CD4-positive, alpha-beta T cell treated with Interferon gamma for 1 hour (primary cell): ENCODE measurements at regions not wholly inside any gene's neighbourhood (a gene's known extent, or its start where the extent isn't known, plus 50 kb on each side); places are given as distances from the start of the nearest gene placed in this dataset.

Experiments
- DNase-seq: peaks from one replicate; pipeline ENCODE4 v3.0.0-alpha.2; 2020

DNA sequence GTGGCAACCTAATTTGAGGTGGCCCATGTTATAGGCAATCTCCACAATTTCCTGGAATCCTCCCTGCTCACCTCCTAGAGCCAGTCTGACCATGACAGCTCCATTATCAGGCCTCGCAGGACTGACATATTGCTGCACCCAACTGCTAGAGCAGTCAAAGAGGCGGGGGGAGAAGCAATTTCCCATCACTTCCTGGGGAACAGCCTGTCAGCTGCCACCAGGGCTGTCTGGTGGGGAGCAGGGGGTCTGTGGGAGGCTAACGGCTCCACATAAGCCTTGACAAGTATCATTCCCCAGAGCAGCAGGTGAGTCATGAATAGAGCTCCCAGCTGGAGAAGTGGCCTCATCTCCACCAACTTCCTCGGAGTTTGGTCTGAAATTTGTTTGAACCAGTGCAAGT, 322.9 kb downstream of the MATN1 start:
- DNase-seq: no peak

DNA sequence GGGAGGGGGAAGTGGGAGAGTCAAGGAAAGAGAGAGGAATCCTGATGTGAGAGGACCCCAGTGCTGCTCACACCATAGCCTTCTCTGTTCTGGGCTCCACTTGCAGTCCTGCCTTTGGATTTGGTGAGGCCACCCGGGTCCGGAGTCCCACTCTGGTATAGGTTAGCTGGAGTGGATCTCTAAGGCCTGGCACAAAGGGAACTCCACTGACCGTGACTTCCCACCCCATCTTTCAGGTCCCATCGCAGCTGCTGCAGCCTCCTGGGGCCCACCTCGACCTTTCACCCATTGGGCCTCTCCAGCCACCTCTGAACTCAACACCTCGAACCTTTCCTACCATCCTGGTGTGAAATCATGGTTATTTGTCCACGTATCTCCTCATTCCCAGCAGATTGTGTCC, 324.4 kb downstream of the MATN1 start:
- no peak for DNase-seq

DNA sequence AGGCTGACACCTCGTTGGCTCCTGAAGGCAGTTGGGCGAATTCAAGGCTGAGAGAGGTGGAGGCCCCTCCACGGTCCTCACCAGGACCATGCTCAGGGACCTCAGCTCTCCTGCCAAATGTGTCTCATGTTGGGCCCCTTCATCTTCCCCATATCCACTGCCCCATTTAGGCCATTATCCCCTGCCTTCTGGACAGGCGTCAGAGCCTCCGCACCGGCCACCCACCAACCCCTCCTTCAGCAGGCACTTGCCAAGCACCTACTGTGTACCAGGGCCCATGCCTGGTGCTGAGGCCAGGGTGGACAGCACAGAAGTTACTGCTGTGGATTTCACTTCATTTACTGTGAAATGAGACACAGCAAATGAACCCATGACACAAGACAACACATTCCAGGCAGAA, 325.8 kb downstream of the MATN1 start:
- DNase-seq: no peak

DNA sequence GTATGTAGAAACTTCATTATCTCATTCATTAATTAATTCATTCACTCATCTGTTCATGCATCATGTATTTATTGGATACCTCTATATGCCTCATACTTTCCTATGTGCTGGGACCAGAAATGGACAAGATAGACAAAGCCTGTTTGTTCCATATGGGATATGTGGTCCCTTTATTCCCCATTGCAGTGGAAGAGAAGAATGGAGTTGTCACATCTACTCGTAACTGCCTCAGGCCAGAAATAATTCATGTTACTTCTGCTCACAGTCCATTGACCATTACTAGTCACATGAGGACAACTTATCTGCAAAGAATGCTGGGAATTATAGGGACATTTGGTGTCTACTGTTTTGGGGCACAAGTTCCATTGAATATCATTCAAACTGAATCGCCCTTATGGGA, 327.8 kb downstream of the MATN1 start:
- DNase-seq: no peak

DNA sequence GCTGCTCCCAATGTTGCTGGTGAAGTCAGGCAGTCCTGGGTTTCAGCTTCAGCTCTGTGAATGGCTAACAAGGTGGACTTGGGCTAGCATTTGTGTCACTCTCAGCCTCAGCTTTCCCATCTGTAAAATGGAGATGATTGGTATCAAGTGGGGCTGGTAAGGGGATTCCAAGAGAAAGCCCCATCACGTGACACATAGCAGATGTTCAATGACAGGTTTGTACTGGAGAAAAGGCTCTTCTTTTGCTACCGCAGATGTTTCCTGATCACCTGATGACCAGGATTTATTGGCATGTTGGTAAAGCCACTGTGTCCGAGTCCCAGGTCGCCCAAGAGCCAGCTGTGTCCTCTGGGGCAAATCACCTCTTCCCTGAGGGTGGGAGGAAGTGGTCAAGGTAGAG, 335.0 kb downstream of the MATN1 start:
- no peak for DNase-seq

DNA sequence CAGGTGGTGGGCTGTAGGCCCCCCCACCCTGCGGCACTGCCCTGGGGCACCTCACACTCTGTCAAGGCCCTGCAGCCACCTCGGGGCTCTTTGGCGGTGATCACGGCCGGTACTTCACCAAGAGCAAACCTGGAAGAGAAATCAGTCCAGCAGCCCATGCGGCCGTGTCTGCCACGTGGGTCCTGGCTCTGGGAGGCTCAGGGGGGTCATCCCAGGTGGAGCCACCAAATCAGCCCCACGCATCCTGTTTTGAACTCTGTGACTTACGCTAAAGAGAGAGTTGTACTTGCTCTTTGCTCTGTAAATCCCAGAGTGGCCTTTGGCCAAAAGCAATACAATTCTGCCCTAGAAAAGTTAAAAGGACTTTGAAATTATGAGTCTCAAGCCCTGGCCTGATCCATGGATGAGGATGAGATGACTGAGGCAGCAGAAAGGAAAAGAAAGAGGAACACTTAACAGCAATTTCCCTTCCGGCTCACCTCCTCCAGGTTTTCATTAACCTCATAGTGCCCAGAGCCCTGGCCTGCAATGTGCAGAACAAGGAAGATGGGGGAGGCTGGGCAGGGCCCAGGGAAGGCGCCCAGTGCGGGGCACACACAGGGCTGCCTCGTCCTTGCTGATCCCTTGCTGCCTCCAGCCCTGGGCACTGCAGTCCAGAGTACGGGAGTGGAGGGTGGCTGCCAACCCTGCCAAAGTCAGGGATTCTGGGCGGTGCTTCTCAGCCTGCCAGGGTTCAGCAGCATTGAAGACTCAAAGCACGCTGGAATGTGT, 337.0 kb downstream of the MATN1 start:
- DNase-seq: no peak

DNA sequence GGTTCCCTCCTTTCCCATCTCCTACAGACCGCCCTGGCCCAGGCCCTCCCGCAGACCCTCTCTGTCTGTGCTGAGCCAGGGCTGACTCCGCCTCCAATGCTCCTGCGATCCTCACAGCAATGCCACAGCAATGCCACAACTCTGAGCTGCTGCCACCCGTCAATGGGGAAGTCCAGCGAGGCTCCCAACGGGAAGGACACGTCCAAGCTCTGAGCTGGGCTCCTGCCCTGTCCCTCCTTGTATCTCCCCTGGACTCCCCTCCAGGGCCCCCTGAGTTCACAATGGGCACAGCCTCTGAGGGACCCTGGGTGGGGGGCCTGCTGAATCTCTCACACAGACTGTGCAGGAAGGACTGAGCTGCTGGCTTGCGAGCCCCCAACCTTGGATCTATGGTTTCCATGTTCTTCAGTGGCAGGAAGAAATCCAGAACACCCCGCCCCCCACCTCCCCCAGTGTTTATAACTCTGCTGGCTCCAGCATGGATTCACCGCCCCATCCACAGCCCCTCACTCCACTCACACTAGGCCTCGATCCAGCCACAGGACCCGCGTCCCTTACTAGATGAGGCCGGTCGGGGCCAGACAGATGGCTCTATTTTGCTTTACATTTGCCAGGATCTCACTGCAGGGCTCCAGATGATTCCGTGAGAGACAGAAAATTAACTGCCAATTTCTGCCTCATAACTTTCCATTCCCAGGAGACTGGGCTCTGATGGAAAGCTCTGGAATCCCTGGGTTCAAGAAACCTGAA, 338.0 kb downstream of the MATN1 start:
- no peak for DNase-seq

DNA sequence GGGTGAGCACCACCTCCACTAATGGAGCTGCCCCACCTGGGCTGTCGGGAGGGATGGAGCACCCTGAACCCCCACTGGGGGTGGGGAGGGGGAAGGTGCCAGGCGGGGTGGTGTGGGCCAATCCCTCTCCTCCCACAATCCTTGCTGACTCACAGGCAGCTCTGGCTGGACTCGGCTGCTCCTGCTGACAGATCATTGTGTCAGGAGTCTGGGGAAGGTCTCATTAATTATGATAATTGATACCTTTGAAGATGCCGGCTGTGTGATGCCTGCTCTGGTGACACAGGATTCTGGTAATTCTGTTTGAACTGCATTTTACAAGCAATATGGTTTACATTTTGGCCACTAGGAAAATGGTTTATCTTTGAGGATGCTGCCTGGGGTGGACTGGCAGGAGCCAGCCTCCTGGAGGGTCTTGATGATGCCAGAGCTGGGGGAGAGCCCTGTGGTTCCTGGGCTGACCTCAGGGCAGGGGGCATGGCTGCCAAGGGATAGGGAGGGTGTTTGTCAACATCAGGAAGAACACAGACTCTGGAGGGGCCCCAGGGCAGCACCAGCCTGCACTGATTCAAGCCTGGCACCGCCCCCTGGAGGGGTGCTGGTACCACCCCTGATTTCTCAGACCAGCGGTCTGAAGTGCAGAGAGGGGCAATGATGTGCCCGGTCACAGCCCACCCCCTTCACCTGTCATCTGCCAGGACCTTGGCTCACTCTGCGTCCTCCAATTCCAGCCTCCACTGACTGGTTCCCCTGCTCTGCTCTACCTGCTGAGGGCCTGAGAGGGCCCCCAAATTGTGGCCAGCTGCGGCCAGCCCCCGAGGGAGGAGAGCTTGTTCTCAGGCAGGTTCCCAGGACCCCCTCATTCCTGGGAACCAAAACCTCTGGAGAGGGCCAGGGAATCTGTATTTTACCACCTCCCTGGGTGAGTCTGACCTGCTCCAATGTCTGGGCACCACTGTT, 338.8 kb downstream of the MATN1 start:
- no peak for DNase-seq

DNA sequence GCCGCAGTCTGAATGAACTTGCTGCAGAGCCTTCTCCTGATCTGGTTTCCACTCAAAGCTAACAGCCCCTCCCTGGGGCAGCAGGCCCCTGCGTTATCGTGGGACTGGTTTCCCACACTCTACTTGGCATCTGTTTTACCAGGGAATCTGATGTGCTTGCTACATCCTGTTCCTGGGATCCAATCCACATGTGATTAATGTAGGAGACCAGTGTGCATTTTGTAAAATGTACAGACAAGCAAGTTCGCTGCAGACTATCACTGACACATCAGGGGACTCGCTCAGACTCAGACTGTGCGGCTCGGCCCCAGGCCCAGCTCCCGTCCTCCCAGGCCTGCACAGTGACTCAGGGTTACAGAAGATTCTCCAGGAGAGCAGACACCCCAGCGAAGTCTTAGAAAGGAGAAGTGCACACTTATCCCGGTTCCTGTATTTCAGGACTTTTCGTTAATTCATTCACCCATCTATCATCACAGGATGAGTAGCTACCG, 340.1 kb downstream of the MATN1 start:
- no peak for DNase-seq

DNA sequence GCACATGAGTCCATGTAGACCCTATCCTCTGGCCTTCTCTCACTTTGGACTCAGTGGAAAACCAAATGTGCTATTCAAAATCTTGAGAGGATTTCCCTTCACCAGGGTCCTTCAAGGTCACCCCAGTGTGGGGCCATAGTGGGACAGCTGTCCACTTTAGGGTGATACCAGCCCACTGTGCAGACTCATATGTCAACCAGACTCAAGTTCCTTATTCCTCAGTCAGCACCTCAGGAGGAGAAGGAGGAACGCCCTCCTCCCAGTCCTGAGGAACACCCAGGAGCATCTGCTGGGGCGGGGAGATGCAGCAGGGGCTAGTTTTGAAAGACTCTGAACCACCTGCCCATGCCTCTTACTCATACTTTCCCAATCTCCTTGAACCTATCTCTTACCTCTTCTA, 340.9 kb downstream of the MATN1 start:
- DNase-seq: no peak

DNA sequence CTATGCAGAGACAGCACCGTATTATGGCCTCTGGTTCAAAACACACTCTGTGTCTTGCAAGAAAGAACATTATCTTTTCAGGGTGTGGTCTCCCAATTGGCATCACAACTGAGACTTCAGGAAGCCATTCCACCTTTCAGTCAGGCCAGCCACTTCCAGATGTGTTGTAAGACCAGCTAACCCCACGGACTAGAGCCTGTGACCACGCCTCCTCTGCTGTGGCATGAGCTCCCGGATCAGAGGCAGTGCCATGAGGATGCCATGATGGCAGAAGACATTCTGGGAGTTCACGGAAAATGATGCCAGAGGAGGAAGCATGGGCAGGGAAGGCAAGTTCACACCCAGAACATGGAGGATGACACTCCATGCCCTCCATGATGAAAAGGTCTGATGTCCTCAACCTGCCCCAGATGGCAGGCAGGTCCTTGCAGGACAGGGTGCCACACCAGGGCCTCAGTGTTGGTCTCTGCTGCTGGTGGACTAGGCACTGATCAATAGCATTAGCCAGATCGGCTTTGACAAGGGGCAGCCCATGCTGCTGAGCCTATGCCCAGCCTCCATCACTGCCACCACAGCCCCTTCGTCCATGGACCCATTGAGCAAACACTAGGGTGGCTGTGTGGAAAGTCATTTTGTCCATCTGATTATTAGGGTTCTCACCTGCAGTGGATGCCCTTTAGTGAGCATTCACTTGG, 341.6 kb downstream of the MATN1 start:
- no peak for DNase-seq

DNA sequence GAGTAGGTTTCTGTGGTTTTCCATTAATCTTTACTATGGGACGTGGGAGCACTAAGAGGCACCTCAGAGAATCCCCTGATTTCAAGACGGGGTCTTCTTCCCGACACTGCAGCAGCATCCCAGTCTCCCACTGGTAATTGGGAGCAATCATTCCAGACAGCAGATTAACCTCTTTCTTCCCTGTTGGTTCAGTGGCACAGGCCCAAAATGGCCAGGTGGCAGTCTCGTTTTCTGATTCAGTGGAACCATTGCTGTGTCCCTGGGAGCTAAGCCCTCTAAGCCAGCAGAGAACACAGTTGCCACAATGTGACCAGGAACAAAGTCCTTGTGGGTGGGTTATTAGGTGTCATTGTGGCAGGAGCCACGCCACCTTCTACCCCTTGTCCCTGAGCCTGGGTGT, 342.1 kb downstream of the MATN1 start:
- DNase-seq: no peak

DNA sequence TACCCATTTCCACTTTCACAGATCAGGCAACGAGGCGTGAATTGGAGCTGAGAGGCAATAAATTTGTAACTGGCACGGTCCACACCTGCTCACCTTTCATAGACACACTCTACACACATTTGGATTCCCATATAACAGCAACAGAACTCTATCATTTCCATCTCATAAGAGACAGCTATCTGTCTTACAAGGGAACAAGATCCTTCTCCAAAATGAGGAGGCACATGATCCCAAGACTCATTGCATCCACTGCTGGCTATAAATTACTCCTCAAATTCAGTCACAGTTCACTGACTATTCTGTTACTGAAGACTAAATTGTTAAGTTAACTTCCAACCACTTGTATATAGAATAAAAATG, 342.8 kb downstream of the MATN1 start:
- DNase-seq: no peak

DNA sequence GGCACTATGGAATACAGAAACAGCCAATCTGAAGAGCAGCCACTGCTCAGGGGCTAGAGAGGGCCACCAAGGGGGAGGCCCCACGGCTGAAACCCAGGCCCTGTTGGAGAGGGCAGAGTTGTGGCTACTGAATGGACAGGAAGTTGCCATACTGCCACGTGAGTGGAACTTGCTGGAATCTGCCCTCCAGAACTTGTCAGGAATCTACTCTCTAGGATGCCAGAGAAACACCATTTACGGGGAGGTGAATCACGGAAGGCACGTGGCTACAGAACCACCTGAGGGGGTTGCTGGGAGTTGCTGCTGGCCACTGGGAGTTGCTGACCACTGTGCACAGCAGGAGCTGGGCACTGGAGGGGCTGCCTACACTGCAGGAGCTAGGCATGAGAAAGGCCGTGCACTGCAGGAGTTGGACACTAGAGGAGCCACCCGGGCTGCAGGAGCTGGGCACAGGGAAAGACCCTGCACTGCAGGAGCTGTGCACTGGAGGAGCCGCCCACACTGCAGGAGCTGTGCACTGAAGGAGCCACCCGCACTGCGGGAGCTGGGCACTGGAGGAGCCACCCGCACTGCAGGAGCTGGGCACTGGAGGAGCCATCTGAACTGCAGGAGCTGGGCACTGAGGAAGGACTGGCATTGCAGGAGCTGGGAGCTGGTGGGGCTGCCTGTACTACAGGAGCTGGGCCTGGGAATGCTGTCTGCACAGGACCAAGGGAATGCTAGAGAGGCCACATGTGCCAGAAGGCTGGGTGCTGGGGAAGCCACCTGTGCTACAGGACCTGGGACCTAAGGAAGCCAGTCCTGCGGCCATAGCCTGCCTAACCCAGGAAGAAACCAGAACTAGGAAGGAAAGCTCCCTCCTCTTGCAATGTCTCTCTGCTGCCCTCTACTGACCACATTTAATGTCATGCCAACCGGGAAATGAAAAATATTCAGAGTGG, 343.4 kb downstream of the MATN1 start:
- no peak for DNase-seq

DNA sequence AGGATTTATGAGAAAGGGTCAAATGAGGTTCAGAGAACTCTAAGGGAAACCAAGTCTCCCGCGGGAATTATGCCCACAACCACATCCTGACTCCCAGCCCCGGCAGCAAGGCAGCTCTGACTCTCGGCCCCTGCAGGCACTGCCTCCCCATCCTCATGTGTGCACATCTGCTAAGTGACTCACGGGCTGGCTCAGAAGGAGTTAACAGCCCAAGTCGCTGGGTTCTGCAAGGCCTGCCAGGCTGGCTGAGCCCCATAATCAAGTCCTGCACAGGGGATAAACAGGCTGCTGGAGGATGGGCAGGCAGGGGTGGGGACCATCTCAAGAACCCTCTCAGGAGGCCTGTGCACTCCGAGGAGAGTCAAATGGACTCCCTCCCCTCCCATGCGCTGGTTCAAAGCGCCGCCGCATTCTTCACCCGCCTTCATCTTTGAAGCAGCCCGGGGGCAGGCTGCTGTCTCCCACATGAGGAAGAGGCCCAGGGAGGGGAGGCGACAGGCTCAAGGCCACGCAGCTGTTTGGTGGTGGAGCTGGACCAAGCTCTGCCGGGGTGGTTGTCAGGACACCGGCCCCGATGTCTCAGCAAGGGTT, 344.3 kb downstream of the MATN1 start:
- DNase-seq: no peak

DNA sequence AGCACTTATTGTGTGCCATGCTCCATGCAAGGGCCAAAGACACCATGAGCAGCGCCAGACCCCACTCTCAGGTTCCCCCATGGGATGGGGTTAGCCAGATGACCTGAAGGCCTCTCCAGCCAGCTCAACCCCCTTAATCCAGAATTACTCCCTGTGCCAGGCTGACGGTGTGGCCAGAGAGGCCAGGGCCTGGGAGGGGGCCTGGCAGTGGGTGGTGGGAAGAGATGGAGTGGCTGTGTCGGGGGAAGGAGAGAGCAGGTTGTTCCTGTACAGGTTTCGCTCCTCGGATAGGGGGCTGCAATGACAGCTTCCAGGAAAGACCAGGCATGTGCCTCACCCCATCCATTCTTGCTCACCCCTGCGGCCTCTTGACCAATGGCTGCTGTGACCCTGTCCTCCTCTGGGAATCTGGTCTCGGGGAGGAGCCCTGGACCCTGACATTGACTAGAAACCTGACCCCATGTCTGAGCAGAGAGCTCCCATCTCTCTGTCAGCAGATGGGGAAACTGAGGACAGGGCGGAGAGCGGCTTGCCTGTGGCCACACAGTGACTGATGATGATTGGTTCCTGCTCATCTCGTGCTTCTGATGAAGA, 345.3 kb downstream of the MATN1 start:
- no peak for DNase-seq

DNA sequence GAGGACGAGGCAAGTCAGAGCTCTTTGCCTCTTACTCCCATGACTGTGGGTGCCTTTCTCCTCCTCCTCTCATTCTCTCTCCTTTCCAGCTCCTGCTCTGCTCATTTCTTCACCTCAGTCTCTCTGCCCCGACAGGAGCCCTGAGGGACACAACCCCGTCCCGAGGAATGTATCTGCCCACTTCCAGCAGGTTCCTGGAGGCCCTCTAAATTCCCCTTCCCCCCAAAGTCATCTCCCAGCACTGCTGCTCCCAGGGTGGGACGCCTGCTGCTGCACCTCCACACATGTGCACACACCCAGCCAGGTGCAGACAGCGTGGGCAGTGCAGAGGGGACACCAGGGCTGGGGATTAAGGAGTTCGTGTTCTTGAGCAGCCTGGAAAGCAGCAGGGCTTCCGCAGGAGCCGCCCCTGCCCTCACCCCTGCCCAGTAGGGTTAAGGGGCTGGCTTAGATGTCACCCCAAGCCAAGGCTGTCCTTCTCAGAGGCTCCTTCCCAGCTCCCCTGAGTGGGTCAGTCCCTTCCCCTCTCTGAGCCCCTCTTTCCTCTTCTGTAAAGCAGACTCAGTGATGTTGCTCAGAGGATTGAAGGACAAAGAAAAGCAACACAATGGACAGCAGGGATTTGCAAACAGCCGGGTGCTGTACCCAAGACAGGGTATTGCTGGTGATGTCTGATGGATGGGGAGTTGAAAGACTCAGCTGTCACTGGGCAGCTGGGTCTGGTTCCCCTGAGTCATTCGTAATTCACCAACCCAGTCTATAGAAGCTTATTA, 346.0 kb downstream of the MATN1 start:
- DNase-seq: no peak

DNA sequence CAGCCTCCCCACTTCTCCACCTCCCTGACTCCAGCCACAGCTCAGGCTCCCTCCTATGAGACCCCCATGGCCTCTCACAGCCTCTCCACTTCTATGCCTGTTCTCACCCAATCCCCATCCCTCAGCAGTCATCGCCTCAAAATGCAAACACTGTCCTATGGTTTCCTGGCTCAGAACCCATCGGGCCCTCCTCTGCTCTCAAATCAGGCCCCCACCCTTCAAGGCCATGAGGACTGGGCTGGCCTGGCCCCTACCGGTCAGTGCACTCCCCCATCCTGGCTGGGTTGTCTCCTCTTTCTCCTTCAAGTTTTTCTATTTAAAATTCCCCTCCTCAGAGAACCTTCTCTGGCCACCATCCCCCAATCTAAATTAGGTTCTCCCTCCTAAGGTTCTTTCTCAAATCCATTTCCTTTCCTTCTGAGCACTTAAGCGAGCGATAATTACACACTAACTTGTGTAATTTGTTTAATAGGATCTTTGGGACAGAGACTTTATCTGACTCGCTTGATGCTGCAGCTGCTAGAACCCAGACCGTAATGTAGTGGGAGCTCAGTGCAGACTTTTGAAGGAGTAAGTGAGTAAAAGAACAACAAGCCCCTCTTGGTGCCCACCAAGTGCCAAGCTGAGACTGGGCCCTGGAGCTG, 347.2 kb downstream of the MATN1 start:
- DNase-seq: no peak

DNA sequence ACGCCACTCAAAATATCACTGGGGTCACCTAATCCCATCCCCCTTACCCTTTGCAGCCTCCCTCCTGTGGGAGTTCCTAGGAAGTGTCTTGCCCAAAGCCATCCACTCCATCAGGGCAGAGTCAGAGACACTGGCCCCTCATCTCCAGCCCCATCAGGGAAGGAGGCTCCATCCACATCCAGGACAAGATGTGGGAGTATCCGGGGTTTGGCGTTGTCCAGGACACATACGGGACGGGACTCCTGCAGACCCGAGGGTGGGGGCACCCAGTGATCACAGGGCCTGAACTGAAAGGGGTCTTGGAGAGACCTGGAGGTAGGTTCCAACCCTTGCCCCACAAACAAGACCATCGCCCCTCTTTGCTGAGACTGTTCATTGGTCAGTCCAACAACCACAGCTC, 348.2 kb downstream of the MATN1 start:
- no peak for DNase-seq
